GM21528 (cell line): ENCODE measurements at regions not wholly inside any gene's neighbourhood (a gene's known extent, or its start where the extent isn't known, plus 50 kb on each side); places are given as distances from the start of the nearest gene placed in this dataset.

Experiments
- ATAC-seq: cut with Tn5 transposase; IDR thresholded peaks from one replicate; pipeline ENCODE4 v1.9.1; 2021; ENCODE audit warnings: mild to moderate bottlenecking, moderate library complexity; ENCODE audit not compliant: unreplicated experiment, low FRiP score

- ATAC-seq, result no peak
Measured at GRCh38 chr4:124415146-124415545, 297.4 kb downstream of the ANKRD50 start.

GRCh38 chr4:124417371-124417770, 295.2 kb downstream of the ANKRD50 start:
- ATAC-seq, result no peak

GRCh38 chr4:124420166-124420695, 292.3 kb downstream of the ANKRD50 start:
- no peak for ATAC-seq

GRCh38 chr4:124423160-124423559, 289.4 kb downstream of the ANKRD50 start:
- no peak for ATAC-seq

GRCh38 chr4:124426279-124426678, 286.3 kb downstream of the ANKRD50 start:
- ATAC-seq, result no peak

GRCh38 chr4:124427095-124427767, 285.3 kb downstream of the ANKRD50 start:
- no peak for ATAC-seq

GRCh38 chr4:124428648-124429047, 283.9 kb downstream of the ANKRD50 start:
- no peak for ATAC-seq

GRCh38 chr4:124429746-124430250, 282.7 kb downstream of the ANKRD50 start:
- no peak for ATAC-seq

GRCh38 chr4:124431653-124432192, 280.8 kb downstream of the ANKRD50 start:
- no peak for ATAC-seq

GRCh38 chr4:124432500-124432899, 280.0 kb downstream of the ANKRD50 start:
- no peak for ATAC-seq

- no peak for ATAC-seq
Measured at GRCh38 chr4:124433044-124433443, 279.5 kb downstream of the ANKRD50 start.

GRCh38 chr4:124433500-124433899, 279.0 kb downstream of the ANKRD50 start:
- ATAC-seq, result no peak

- no peak for ATAC-seq
Measured at GRCh38 chr4:124435274-124435950, 277.1 kb downstream of the ANKRD50 start.

- ATAC-seq, result no peak
Measured at GRCh38 chr4:124437853-124438495, 274.6 kb downstream of the ANKRD50 start.

GRCh38 chr4:124445071-124445470, 267.5 kb downstream of the ANKRD50 start:
- ATAC-seq, result no peak

- no peak for ATAC-seq
Measured at GRCh38 chr4:124449881-124450280, 262.7 kb downstream of the ANKRD50 start.

- no peak for ATAC-seq
Measured at GRCh38 chr4:124450851-124451250, 261.7 kb downstream of the ANKRD50 start.

- no peak for ATAC-seq
Measured at GRCh38 chr4:124454772-124455270, 257.7 kb downstream of the ANKRD50 start.

GRCh38 chr4:124455671-124456070, 256.9 kb downstream of the ANKRD50 start:
- no peak for ATAC-seq

- no peak for ATAC-seq
Measured at GRCh38 chr4:124459196-124459940, 253.2 kb downstream of the ANKRD50 start.
